Right ventricle myocardium superior (tissue), 1 donor: ENCODE measurements at regions not wholly inside any gene's neighbourhood (a gene's known extent, or its start where the extent isn't known, plus 50 kb on each side); places are given as distances from the start of the nearest gene placed in this dataset.
"Not testable (repeated sequence)": the region's sequence is repeated elsewhere in the genome, so short reads cannot be mapped to it uniquely, and the experiment has no call there.

Experiments used
- ATAC-seq: fragments of 200-7000 bp; cut with Tn5 transposase; one replicate; pipeline ENCODE4 v1.9.1; 2020; ENCODE audit warnings: mild to moderate bottlenecking; ENCODE audit not compliant: poor library complexity
- DNase-seq: peaks from one replicate; pipeline ENCODE4 v3.0.0-alpha.2; 2020
- intact Hi-C: fragments of 100-400 bp; cut with DNase I; formaldehyde crosslinking; loops from one replicate; pipeline ENCODE4 v1.11.2; 2022
- donor health status: DM: no; HTN: yes; CAD: no; lungs with severe emphysema.

DNA sequence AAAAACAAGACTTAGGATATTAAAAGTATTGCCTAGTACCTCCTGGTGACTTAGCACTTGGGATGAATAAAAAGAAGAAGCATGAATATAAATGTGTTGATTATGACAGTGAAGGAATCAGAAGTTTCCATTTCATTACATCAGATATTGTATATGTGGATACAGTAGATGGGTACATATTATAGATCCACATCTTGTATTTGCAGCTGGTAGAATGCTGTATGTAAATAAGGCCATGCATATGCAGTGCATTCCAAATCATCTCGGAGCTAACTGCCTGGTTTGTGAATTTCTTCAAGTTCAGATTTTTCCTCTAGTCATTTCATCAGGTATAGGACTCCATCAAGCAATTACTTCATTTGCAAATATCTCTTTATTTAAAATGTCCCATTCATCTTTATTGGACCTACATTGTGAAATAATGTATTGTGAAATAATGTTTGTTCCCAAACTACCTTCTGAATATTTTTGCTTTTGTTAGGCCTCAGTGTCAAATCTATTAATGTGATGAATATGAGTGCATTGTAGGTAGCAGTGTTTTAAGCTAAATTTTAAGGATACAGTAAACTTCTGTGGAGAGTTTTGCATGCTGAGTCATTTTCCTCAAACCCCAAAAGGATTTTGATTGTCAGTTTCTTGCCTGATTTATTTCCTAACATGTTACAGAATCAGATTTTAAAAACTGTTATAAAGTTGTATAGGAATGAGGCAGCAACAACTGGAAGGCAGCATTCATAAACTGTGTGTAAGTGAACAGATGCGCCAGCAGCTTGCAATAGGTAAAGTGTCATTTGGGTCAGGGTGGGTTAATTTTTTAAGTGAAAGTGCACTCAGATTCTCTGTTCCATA lies 370.8 kb upstream of the RIOK2 start:
- intact Hi-C loops = no loop called here
- DNase-seq (no peak), ATAC-seq (no peak)

DNA sequence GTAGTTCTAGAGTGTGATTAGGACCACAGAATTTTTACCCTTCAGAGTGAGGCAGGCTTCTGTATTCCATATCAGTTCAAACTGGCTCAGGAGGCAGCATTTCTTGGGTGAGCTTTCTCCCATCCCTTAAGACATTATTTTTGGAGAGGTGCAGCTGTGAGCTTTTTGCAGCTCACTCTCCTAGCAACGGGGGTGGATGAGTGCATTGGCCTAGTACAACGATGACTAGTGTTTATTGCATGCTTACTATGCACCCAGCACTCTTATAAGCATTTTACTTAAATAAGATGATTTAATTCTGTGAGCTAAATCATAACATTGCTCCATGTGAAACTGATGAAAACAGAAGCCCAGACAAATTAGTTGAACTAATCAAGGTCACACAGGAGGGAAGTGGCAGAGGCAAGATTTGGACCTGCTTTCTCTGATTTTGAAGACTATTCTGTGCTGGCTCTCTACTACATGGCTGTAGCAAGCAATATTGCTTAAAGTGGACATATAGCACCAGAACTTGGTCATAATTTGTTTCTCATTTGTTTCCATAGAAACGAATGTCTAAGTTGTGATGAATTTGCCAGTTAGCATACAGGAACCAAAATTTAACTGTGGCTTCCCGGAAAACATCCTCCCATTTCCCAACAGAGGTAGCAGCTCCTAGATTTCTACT lies 372.1 kb upstream of the RIOK2 start:
- DNase-seq (no peak), ATAC-seq (no peak)
- intact Hi-C loops = no loop called here

- DNase-seq (no peak), ATAC-seq (no peak)
- intact Hi-C loops = no loop called here
These were observed 372.6 kb upstream of the RIOK2 start for GRCh38 chr5:97555644-97555981.

DNA sequence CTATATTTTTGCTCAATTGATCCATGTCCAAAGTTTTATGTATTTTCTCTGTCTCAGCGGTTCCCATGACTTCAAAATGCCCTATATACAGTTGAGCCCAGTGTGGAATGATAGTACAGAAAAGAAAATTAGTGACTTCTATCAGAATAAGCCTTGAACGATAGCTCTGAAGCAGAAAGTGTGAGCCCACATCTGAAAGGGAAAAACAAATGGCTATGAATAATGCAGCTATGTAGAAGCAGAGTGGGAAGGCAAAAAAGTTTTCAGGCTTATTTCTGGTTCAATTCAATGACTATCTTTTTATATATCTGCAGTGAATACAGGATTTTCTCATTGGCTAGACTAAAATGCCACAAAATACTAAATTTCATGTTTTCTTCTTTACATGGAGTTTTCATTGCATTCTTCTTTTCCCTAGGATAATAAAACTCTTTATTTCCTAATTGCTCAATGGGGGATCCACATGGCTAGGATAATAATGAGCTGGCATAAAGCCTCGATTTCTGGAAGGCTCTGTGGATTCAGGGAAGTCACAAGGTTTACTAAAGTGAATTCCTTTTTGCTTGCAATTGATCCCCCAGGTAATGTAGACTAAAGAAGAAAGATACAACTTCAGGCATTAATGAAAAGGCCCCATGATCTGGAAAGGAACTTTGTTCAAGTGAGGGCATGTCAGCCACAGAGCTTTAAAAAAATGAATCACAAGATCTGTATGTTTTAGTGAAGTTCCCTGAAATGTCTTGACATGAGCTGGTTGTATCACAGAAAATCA lies 377.0 kb upstream of the RIOK2 start:
- intact Hi-C loops = no loop called here

DNA sequence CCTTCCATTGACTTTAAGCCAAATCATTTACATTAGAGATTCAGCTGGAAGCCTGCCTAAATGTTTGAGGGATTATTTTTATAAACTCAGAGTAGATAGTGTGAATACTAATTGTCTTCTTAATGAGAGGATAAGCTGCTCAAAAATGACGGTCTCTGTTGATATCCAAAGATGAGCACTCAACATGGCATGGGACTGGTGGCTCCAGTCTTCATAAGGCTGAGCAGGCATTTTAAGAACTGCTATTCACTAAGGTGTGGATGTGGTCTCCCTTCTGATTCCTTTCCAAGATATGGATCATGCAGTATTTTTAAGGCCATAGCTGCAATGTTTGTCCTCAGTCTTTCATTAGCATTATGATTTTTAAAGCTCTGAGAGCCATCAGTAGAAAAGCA lies 377.5 kb upstream of the RIOK2 start:
- DNase-seq (no peak), ATAC-seq (no peak)
- intact Hi-C loops = no loop called here

More for the DNA sequence above, 377.0 kb upstream of the RIOK2 start:
- ATAC-seq = no peak
- DNase-seq = no peak

GRCh38 chr5:97563050-97563657 lies 380.1 kb upstream of the RIOK2 start:
- no peak for DNase-seq
- intact Hi-C loops = no loop called here
- ATAC-seq = no peak

GRCh38 chr5:97568382-97568781 lies 385.3 kb upstream of the RIOK2 start:
- intact Hi-C loops = no loop called here
- no peak for ATAC-seq
- DNase-seq = no peak

DNA sequence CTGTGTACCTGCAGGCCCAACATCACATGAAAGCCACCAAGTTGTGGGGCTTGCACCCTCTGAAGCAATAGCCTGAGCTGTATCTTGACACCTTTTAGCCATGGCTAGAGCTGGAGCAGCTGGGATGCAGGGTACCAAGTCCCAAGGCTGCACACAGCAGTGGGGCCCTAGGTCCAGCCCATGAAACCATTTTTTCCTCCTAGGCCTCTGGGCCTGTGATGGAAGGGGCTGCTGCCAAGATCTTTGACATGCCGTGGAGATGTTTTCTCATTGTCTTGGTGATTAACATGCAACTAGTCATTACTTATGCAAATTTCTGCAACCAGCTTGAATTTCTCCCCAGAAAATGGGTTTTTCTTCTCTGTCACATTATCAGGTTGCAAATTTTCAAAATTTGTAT lies 387.2 kb upstream of the RIOK2 start:
- ATAC-seq (no peak), DNase-seq (no peak)
- intact Hi-C loops = no loop called here

- intact Hi-C loops = no loop called here
- DNase-seq (no peak), ATAC-seq (no peak)
These were observed 392.3 kb upstream of the RIOK2 start for GRCh38 chr5:97575322-97575721.

- ATAC-seq (no peak), DNase-seq (no peak)
- intact Hi-C loops = no loop called here
These were observed 393.9 kb upstream of the RIOK2 start for GRCh38 chr5:97576956-97577355.

DNA sequence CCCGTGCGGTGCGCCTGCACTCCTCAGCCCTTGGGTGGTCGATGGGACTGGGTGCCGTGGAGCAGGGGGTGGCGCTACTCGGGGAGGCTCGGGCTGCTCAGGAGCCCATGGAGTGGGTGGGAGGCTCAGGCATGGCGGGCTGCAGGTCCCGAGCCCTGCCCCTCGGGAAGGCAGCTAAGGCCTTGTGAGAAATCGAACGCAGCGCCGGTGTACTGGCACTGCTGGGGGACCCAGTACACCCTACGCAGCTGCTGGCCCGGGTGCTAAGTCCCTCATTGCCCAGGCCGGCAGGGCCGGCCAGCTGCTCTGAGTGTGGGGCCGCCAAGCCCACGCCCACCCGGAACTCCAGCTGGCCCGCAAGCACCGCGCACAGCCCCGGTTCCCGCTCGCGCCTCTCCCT lies 396.9 kb upstream of the RIOK2 start:
- DNase-seq, ATAC-seq, intact Hi-C loops: not testable (repeated sequence)

- DNase-seq = no peak
- no peak for ATAC-seq
- intact Hi-C loops = no loop called here
These were observed 397.7 kb upstream of the RIOK2 start for GRCh38 chr5:97580746-97581145.

- ATAC-seq = no peak
- intact Hi-C loops = no loop called here
- no peak for DNase-seq
These were observed 408.7 kb upstream of the RIOK2 start for GRCh38 chr5:97591781-97592180.

GRCh38 chr5:97600486-97600885 lies 417.4 kb upstream of the RIOK2 start:
- DNase-seq (no peak), ATAC-seq (no peak)
- intact Hi-C loops = no loop called here

DNA sequence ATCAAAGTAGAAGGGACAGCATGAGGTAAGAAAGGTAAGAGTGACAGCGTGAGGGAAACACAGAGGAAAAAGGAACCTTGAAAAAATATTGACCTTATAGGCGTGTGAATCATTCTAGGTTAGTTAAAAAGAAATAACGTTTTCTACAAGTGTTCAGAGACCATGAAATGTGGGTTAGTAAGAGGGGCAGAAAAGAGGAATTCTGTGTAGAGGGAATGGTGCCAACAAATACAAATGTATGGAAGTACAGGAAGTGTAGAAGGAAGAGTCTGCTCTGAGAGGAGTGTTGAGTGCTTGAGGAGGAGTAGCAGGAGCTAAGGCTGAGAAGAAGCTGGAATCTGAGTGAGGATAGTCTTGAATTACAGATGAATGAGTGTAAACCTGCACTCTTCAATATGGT lies 418.6 kb upstream of the RIOK2 start:
- intact Hi-C loops = no loop called here
- no peak for ATAC-seq

GRCh38 chr5:97606531-97606930 lies 423.5 kb upstream of the RIOK2 start:
- DNase-seq (no peak), ATAC-seq (no peak)
- intact Hi-C loops = no loop called here

More for the DNA sequence above, 418.6 kb upstream of the RIOK2 start:
- DNase-seq = no peak

GRCh38 chr5:97608501-97608900 lies 425.5 kb upstream of the RIOK2 start:
- intact Hi-C loops = no loop called here

DNA sequence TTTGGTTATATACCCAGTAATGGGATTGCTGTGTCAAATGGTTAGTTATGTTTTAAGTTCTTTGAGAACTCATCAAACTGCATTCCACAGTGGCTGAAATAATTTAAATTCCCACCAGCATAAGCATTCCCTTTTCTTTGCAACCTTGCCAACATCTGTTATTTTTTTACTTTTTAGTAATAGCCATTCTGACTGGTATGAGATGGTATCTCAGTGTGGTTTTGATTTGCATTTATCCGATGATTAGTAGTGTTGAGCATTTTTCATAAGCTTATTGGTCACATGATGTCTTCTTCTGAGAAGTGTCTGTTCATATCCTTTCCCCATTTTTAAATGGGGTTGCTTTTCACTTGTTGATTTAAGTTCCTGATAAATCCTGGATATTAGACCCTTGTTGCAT lies 435.7 kb upstream of the RIOK2 start:
- no peak for DNase-seq
- ATAC-seq = no peak
- intact Hi-C loops = no loop called here

More at GRCh38 chr5:97608501-97608900, 425.5 kb upstream of the RIOK2 start:
- no peak for DNase-seq
- ATAC-seq = no peak

GRCh38 chr5:97623441-97623840 lies 440.4 kb upstream of the RIOK2 start:
- DNase-seq (no peak), ATAC-seq (no peak)
- intact Hi-C loops = no loop called here
